H1 (cell line): ENCODE measurements at regions not wholly inside any gene's neighbourhood (a gene's known extent, or its start where the extent isn't known, plus 50 kb on each side); places are given as distances from the start of the nearest gene placed in this dataset.

Experiments used
- EP300 ChIP-seq, 2 experiments: IDR thresholded peaks; 1 replicate in 1 of 2; 2 replicates in 1 of 2; pipeline ENCODE4 v1.6.1; 2011 to 2012; ENCODE audit warnings: low read depth in 2 of 2, low read length in 2 of 2, mild to moderate bottlenecking in 2 of 2, borderline replicate concordance in 1 of 2, inconsistent platforms in 1 of 2, moderate library complexity in 1 of 2
- EZH2 ChIP-seq: fragments of 200-600 bp; sonication (generic); IDR thresholded peaks from 2 replicates; pipeline ENCODE4 v1.7.1; 2012; ENCODE audit warnings: low read depth, mild to moderate bottlenecking, moderate library complexity, low read length, inconsistent platforms; ENCODE audit not compliant: severe bottlenecking
- RNF2 ChIP-seq: fragments of 200-900, 300-1000 bp; sonication (generic); IDR thresholded peaks from 2 replicates; pipeline ENCODE4 v1.7.1; 2016; ENCODE audit warnings: borderline replicate concordance, low read depth, mild to moderate bottlenecking, antibody characterized with exemption, low read length; ENCODE audit not compliant: poor library complexity, severe bottlenecking; ENCODE audit errors: missing control alignments
- RXRA ChIP-seq: IDR thresholded peaks from 2 replicates; pipeline ENCODE4 v1.6.1; 2011; ENCODE audit warnings: low read depth, mild to moderate bottlenecking, low read length, moderate library complexity; ENCODE audit not compliant: insufficient read depth
- SP4 ChIP-seq: IDR thresholded peaks from 2 replicates; pipeline ENCODE4 v1.6.1; 2012; ENCODE audit warnings: low read length, inconsistent platforms
- TBP ChIP-seq: IDR thresholded peaks from 2 replicates; pipeline ENCODE4 v1.6.1; 2011; ENCODE audit warnings: low read depth, low read length, improper control_type of control experiment
- TF ChIP-seq, protein P1 (sequence below): IDR thresholded peaks from 2 replicates; pipeline ENCODE4 v1.6.1; 2011; ENCODE audit warnings: low read length, improper control_type of control experiment

DNA sequence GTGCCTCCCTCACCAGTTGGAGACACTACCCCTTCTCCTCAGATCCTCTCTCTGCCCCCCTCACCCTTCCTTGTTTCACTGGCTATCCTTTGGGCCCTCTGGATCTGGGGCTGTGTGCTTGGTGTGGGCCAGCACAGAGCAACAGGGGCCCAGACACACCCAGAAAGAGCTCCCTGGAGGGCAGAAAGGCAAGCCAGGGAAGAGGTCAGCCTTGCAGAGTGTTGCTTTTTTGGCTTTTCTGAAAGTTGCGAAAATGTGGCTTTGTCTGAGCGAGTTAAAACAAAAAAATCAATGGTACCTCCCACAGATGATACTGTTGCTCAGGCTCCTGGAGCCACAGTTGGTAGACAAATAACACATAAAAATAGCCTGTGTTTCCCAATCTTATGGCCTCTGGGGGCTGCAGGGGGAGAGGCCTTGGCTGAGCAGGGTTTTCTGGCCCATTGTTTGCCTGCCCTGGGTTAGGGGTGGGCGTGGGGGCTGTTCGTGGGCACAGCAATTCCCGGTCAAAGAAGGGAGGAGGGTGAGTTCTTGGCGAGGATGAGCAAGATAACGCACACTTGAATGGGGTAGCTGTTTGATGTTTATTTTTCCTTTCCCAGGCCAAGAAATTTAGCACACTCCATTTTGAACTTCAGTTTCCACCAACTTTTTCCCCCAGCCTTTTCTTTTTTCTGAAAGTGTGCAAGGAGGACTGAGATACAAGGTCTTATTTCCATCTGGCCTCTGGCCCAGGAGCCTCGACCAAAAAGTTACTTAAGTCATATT, 167.0 kb upstream of the HAAO start (continued):
- no peak for TF ChIP-seq EP300 (IDR thresholded peaks at IDR 0.05; ENCODE audit: borderline replicate concordance in 1 of 2, low read depth in 2 of 2, low read length in 2 of 2)
- TF ChIP-seq, protein P1, sequence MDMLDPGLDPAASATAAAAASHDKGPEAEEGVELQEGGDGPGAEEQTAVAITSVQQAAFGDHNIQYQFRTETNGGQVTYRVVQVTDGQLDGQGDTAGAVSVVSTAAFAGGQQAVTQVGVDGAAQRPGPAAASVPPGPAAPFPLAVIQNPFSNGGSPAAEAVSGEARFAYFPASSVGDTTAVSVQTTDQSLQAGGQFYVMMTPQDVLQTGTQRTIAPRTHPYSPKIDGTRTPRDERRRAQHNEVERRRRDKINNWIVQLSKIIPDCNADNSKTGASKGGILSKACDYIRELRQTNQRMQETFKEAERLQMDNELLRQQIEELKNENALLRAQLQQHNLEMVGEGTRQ: no peak
- no peak for TF ChIP-seq EZH2
- no peak for TF ChIP-seq TBP
- TF ChIP-seq RXRA: no peak
- no peak for TF ChIP-seq RNF2
- TF ChIP-seq SP4: no peak
